Activated naive CD8-positive, alpha-beta T cell treated with anti-CD3 and anti-CD28 coated beads for 36 hours (primary cell): ENCODE measurements at regions not wholly inside any gene's neighbourhood (a gene's known extent, or its start where the extent isn't known, plus 50 kb on each side); places are given as distances from the start of the nearest gene placed in this dataset.

Experiments used
- DNase-seq: peaks from one replicate; pipeline ENCODE4 v3.0.0; 2021
- H3K27ac Mint-ChIP-seq: one replicate; pipeline ENCODE4 v1.8.0; 2022; ENCODE audit warnings: mild to moderate bottlenecking, moderate library complexity, mixed read lengths
- H3K27me3 Mint-ChIP-seq: one replicate; pipeline ENCODE4 v1.8.0; 2022; ENCODE audit warnings: mild to moderate bottlenecking, mixed read lengths
- H3K36me3 Mint-ChIP-seq: one replicate; pipeline ENCODE4 v1.8.0; 2021; ENCODE audit warnings: mild to moderate bottlenecking, mixed read lengths
- H3K4me1 Mint-ChIP-seq: one replicate; pipeline ENCODE4 v1.8.0; 2021; ENCODE audit warnings: mixed read lengths
- H3K4me3 Mint-ChIP-seq: one replicate; pipeline ENCODE4 v1.8.0; 2022; ENCODE audit warnings: mild to moderate bottlenecking, moderate library complexity, mixed read lengths
- H3K9me3 Mint-ChIP-seq: one replicate; pipeline ENCODE4 v1.8.0; 2022; ENCODE audit warnings: mixed read lengths

- Mint-ChIP-seq H3K36me3 (no peaks in the 10 kb centered on the region), H3K27me3 (no peaks in the 10 kb centered on the region), H3K27ac (no peak overlapping the region)
Observed at GRCh38 chr11:29511394-29511793, 505.4 kb downstream of the KCNA4 start.

DNA sequence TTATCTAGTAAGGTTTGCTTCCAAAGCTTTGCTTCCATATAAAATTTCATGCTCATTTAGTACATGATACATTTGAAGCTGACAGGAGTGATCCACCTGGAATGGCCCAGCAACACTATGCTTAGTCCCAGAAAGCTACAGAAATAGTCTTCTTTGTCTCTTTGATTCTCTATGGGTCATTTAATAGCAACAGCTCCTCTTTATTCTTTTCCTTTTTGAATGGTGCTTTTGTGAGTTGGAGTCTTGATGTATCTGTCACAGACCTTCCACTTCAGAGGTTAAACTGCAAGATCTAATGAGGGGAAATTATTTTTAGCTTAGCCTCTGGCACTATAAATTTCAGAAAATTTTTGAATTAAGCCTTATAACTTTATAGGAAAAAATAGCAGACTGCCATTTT, 509.5 kb downstream of the KCNA4 start:
- Mint-ChIP-seq H3K27ac (no peak overlapping the region), H3K4me1 (no peaks in the 10 kb centered on the region), H3K9me3 (peaks cover 2% of the 10 kb centered on the region), H3K36me3 (no peaks in the 10 kb centered on the region), H3K27me3 (no peaks in the 10 kb centered on the region), H3K4me3 (no peak overlapping the region)
- no peak for DNase-seq

More at GRCh38 chr11:29511394-29511793, 505.4 kb downstream of the KCNA4 start:
- peaks cover 2% of the 10 kb centered on the region for H3K9me3 Mint-ChIP-seq
- DNase-seq = no peak
- H3K4me3 Mint-ChIP-seq = no peak overlapping the region
- H3K4me1 Mint-ChIP-seq = no peaks in the 10 kb centered on the region

- peaks cover 4% of the 10 kb centered on the region for H3K9me3 Mint-ChIP-seq
- no peaks in the 10 kb centered on the region for H3K27me3 Mint-ChIP-seq
- H3K27ac Mint-ChIP-seq = no peak overlapping the region
- no peak overlapping the region for H3K4me3 Mint-ChIP-seq
- no peaks in the 10 kb centered on the region for H3K4me1 Mint-ChIP-seq
- H3K36me3 Mint-ChIP-seq = no peaks in the 10 kb centered on the region
- no peak for DNase-seq
Observed at GRCh38 chr11:29495676-29496075, 521.2 kb downstream of the KCNA4 start.

DNA sequence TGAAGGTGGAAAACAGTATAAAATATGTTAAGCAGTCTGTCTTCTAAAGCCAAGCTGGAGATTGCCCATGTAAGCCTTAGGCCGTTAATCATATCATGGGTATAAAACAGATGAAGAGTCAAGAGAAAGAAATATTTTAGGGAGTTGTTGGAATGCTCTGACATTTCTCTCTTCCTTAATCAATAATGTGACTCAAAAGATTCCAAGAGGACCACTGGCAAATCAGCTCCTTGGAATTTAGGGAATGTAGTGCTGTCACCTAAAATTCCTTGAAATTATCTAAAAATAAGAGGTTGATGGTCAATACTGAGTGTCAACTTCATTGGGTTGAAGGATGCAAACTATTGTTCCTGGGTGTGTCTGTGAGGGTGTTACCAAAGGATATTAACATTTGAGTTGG, 525.9 kb downstream of the KCNA4 start:
- no peaks in the 10 kb centered on the region for H3K36me3 Mint-ChIP-seq
- H3K27me3 Mint-ChIP-seq = no peaks in the 10 kb centered on the region
- H3K27ac Mint-ChIP-seq = no peak overlapping the region
- H3K4me3 Mint-ChIP-seq = no peak overlapping the region
- no peaks in the 10 kb centered on the region for H3K4me1 Mint-ChIP-seq
- no peak for DNase-seq
- H3K9me3 Mint-ChIP-seq = no peaks in the 10 kb centered on the region

DNA sequence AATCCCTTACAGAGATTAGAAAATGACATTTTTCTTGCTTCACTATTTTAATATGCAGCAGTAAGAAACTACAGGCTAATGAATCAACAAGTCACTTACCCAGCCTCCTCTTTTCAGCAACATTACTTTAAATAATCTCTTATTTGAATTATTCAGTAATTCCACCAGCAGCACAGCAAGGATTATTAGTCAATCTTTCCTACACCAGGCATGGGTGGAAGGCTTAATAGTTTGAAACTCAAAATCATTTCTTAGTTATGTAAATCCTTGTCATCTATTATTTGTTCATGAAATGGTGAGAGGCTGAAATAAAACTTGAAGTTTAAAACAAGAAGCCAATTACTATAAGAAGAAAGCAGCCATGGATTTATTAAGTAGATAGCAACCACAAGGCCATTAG, 530.5 kb downstream of the KCNA4 start:
- Mint-ChIP-seq H3K36me3 (no peaks in the 10 kb centered on the region), H3K4me3 (no peak overlapping the region), H3K9me3 (peaks cover 3% of the 10 kb centered on the region), H3K27ac (no peak overlapping the region), H3K4me1 (no peaks in the 10 kb centered on the region), H3K27me3 (no peaks in the 10 kb centered on the region)
- no peak for DNase-seq

DNA sequence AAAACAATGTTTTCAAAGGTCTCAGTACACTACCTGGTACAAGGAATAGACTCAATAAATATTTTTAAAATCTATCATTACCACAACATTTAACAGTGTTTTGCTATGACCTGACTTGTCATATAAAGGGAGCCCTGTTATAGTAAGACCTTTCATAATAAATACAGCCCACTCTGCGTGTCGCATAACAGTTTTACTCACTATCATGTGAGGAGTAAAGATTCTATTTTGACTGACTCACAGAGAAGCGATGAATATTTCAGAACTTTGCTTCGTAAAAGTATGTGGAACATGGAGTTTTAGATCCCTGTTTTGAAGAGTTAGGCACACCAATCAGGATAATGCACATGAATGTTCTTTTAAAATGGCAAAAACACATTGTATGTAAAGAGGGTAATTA, 531.2 kb downstream of the KCNA4 start:
- no peak for DNase-seq
- Mint-ChIP-seq H3K36me3 (no peaks in the 10 kb centered on the region), H3K4me3 (no peak overlapping the region), H3K27me3 (no peaks in the 10 kb centered on the region), H3K9me3 (peaks cover 3% of the 10 kb centered on the region), H3K4me1 (no peaks in the 10 kb centered on the region), H3K27ac (no peak overlapping the region)

- Mint-ChIP-seq H3K36me3 (no peaks in the 10 kb centered on the region), H3K27ac (no peak overlapping the region), H3K4me3 (no peak overlapping the region), H3K9me3 (peaks cover 3% of the 10 kb centered on the region), H3K27me3 (no peaks in the 10 kb centered on the region), H3K4me1 (no peaks in the 10 kb centered on the region)
- DNase-seq = no peak
Observed at GRCh38 chr11:29484548-29484947, 532.3 kb downstream of the KCNA4 start.

- no peak for DNase-seq
- Mint-ChIP-seq H3K27me3 (no peaks in the 10 kb centered on the region), H3K36me3 (no peaks in the 10 kb centered on the region), H3K4me3 (no peak overlapping the region), H3K27ac (no peak overlapping the region), H3K4me1 (no peaks in the 10 kb centered on the region), H3K9me3 (peaks cover 3% of the 10 kb centered on the region)
Observed at GRCh38 chr11:29483831-29484230, 533.0 kb downstream of the KCNA4 start.

DNA sequence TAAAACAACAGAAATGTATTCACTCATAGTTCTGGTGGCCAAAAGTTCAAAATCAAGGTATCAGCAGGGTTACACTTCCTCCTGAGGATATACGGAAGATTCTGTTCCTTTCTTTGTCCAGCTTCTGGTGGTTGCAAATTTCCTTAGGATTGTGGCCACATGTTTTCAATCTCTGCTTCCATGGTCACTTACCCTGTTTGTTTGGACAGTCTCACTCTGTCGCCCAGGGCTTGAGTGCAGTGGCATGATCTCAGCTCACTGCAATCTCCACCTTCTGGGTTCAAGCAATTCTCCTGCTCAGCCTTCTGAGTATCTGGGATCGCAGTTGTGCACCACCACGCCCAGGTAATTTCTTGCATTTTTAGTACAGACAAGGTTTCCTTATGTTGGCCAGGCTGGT, 534.3 kb downstream of the KCNA4 start:
- Mint-ChIP-seq H3K9me3 (peaks cover 5% of the 10 kb centered on the region), H3K27ac (no peak overlapping the region), H3K27me3 (no peaks in the 10 kb centered on the region), H3K36me3 (no peaks in the 10 kb centered on the region), H3K4me1 (no peaks in the 10 kb centered on the region), H3K4me3 (no peak overlapping the region)
- DNase-seq = no peak

- no peaks in the 10 kb centered on the region for H3K4me1 Mint-ChIP-seq
- DNase-seq = no peak
- H3K27ac Mint-ChIP-seq = no peak overlapping the region
- no peak overlapping the region for H3K4me3 Mint-ChIP-seq
- no peaks in the 10 kb centered on the region for H3K36me3 Mint-ChIP-seq
- no peaks in the 10 kb centered on the region for H3K27me3 Mint-ChIP-seq
- H3K9me3 Mint-ChIP-seq = peaks cover 9% of the 10 kb centered on the region
Observed at GRCh38 chr11:29481738-29482137, 535.1 kb downstream of the KCNA4 start.

DNA sequence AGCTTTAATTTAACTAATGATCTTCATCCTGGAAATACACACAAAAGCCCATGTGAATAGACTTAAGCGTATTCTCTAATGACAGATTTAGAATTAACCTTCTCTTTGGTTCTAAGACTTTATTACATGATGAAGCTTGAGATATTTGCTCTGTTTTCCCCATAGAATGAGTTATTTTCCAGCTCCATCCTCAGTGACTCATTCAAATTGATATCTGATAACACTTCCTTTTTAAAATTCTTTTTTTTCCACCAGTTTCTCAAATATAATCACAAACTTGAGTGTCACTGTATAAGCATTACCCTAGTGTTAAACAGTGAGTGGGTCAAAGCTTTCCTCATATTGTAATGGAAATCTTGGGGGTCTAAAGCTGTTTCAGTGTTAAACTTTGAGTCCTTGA, 535.8 kb downstream of the KCNA4 start:
- DNase-seq = no peak
- no peaks in the 10 kb centered on the region for H3K27me3 Mint-ChIP-seq
- no peak overlapping the region for H3K4me3 Mint-ChIP-seq
- H3K27ac Mint-ChIP-seq = no peak overlapping the region
- H3K4me1 Mint-ChIP-seq = no peaks in the 10 kb centered on the region
- no peaks in the 10 kb centered on the region for H3K36me3 Mint-ChIP-seq
- H3K9me3 Mint-ChIP-seq = peaks cover 9% of the 10 kb centered on the region

DNA sequence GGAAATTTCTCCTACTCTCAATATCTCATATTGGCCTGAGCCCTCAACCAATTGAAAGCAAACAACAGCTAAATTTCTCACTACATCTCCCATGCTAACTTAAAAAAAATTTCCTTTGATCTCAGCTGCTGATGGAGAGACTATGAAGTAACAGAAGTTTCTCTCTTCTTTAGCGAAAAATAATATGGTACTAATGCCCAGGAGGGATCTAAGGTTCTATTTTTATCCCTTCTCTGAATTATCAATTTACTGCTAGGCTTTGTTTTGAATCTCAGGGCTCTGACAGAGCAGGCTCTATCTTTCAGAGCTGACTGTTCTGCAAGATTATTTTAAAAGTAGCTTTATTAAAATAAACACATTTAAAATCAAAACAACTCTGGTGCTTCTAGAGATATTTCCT, 558.6 kb downstream of the KCNA4 start:
- no peak for DNase-seq
- Mint-ChIP-seq H3K36me3 (no peaks in the 10 kb centered on the region), H3K9me3 (peaks cover 3% of the 10 kb centered on the region), H3K27me3 (no peaks in the 10 kb centered on the region), H3K4me1 (no peaks in the 10 kb centered on the region), H3K27ac (no peak overlapping the region), H3K4me3 (no peak overlapping the region)

- Mint-ChIP-seq H3K4me3 (no peak overlapping the region), H3K36me3 (no peaks in the 10 kb centered on the region), H3K27ac (no peak overlapping the region), H3K4me1 (no peaks in the 10 kb centered on the region), H3K9me3 (no peaks in the 10 kb centered on the region), H3K27me3 (no peaks in the 10 kb centered on the region)
- no peak for DNase-seq
Observed at GRCh38 chr11:29452146-29452545, 564.7 kb downstream of the KCNA4 start.

DNA sequence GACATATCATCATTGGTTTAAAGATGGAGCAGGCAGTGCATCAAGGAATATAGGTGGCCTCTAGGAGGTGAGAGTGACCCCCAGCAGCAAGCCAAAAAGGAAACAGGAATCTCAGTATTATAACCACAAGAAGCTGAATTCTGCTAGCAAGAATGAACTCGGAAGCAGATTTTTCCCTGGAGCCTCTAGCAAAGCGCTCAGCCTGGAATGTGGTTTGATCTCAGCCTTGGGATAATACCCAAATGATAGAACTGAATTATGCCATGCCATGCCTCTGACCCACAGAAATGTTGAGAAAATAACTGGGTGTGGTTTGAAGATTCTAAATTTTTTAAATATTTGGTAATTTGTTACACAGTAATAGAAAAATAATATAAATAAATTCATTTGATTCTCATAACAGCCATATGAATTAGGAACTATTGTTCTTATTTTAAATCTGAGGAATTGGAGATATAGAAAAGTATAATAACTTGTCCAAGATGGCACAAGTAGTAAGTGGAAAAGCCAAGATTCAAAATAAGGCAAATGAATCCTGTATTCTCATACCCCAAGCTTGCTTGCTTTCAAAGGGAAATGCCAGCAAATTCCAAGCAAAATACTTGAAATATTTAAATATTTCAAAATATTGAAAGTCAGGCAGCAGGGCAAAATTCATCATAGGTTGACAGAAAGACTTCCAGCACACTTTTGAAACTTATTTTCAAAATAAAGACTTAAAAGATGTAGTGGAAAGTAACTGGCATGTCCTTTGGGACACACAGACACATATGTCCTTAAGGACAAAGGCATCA, 567.4 kb downstream of the KCNA4 start:
- Mint-ChIP-seq H3K27me3 (no peaks in the 10 kb centered on the region), H3K36me3 (no peaks in the 10 kb centered on the region), H3K9me3 (no peaks in the 10 kb centered on the region), H3K27ac (no peak overlapping the region), H3K4me1 (no peaks in the 10 kb centered on the region), H3K4me3 (no peak overlapping the region)
- DNase-seq = no peak

DNA sequence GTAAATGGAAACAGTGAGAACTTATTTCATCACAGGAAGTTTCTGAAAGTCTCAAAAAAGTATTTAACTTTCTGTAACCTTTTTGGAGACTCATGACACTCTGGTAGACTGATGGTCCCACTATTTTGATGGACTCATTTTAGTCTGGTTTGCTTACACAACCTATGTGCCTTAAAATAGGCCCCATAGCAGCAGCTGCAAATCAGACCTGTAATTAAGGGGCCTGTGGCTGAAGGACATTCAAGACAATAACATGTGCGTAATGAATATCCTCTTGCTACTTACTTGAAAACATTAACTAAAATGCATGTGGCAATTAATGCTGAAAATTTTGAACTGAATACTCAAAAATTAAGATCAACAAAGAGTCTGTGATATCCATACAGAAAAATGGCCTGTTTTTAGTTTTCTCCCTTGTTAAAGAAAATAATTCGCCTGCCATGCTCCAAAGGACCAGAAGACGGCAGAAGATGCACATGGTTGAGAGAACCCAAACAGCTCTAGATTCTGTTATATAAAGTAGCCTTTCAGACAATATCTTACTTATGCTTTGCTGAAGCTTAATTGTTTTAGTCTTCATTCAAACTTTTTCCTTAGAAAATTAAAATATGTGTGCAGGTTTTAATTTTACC, 568.5 kb downstream of the KCNA4 start:
- Mint-ChIP-seq H3K36me3 (no peaks in the 10 kb centered on the region), H3K27ac (no peak overlapping the region), H3K9me3 (no peaks in the 10 kb centered on the region), H3K4me1 (no peaks in the 10 kb centered on the region), H3K27me3 (no peaks in the 10 kb centered on the region), H3K4me3 (no peak overlapping the region)
- no peak for DNase-seq

- Mint-ChIP-seq H3K9me3 (no peaks in the 10 kb centered on the region), H3K4me1 (no peaks in the 10 kb centered on the region), H3K36me3 (no peaks in the 10 kb centered on the region), H3K27ac (no peak overlapping the region), H3K4me3 (no peak overlapping the region), H3K27me3 (no peaks in the 10 kb centered on the region)
- no peak for DNase-seq
Observed at GRCh38 chr11:29447821-29448220, 569.0 kb downstream of the KCNA4 start.
